Loucy (cell line): ENCODE measurements at regions not wholly inside any gene's neighbourhood (a gene's known extent, or its start where the extent isn't known, plus 50 kb on each side); places are given as distances from the start of the nearest gene placed in this dataset.

Source experiments
- CTCF ChIP-seq: fragments of 200-600 bp; sonication (generic); conservative IDR thresholded peaks from 2 replicates; pipeline ENCODE4 v1.5.1; 2014; ENCODE audit warnings: mild to moderate bottlenecking, antibody characterized with exemption, low read length
- EZH2phosphoT487 ChIP-seq: fragments of 200-600 bp; IDR thresholded peaks from 2 replicates; pipeline ENCODE4 v1.6.1; 2018; ENCODE audit warnings: antibody characterized with exemption, mild to moderate bottlenecking, moderate library complexity, borderline replicate concordance

- TF ChIP-seq CTCF (no peak), EZH2phosphoT487 (no peak)
Measured at GRCh38 chr5:6043491-6044310, 334.6 kb downstream of the MED10 start.
